ENCODE measurements at regions not wholly inside any gene's neighbourhood (a gene's known extent, or its start where the extent isn't known, plus 50 kb on each side); places are given as distances from the start of the nearest gene placed in this dataset.

GRCh38 chr13:47080621-47081020, 183.8 kb upstream of the HTR2A start:
- DNase-seq (ENCODE audit: low read depth, low spot score): no peak
- H3K4me3 ChIP-seq (ENCODE audit: low read length): no peak overlapping the region

GRCh38 chr13:47076500-47076899, 179.6 kb upstream of the HTR2A start:
- no peak overlapping the region for H3K4me3 ChIP-seq (ENCODE audit: low read length)
- no peak for DNase-seq (ENCODE audit: low read depth, low spot score)

DNA sequence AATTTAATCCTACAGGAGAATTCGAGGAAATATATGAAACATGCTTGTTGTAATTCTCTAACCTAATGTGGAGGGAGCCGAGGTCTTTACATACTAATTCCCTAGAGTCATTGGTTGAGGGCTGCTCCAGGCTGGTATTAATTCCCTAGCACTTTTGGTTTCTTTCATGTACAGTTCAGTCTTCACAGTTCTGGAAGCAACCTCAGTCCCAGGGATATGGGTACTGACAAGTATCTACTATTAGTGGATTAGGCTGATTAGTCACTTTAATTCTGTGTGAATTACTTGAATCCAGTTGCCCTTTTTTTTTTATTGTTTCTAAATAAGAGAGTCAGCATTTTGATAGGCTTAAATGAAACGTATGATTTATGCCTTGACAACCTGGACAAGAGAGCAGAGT, 172.3 kb upstream of the HTR2A start:
- H3K4me3 ChIP-seq (ENCODE audit: low read length): no peak overlapping the region
- DNase-seq (ENCODE audit: low read depth, low spot score): no peak

DNA sequence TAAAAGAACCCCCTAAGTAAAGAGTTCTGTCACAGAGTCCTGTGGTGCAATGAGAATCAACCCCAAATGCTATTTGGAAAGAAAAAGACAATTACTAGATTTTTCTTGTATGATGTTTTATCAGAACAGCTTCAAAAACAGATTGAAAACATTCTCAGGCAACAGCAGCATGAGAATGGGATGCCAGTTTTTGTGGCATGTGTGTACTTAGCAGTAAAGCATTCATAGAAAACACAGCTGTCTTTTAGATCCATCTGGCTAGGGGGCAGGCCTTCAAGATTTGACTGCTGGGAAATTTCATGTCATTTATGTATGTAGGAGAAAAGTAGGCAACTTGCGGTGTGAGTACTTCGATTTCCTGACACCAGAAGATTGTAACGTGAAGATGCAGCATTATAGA, 170.5 kb upstream of the HTR2A start:
- no peak overlapping the region for H3K4me3 ChIP-seq (ENCODE audit: low read length)
- DNase-seq (ENCODE audit: low read depth, low spot score): no peak

DNA sequence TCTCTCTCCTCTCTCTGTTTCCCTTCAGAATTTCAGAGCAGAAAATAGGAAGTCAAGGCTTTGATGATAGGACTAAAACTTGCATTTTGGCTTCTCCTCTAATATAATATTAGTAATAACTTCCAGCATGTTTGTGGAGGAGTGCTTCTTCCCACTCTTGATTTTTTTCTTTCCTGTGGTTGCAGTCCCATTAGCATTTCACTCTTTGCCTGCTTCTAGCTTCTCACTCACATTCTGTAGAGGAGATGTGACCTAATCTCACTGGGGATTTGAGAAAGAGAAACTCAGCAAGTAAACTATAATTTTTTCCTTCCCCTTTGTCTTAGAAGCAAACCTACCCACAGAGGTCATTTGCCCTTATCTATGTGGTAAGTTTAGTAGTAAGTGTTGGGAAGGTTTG, 169.4 kb upstream of the HTR2A start:
- no peak overlapping the region for H3K4me3 ChIP-seq (ENCODE audit: low read length)
- DNase-seq (ENCODE audit: low read depth, low spot score): no peak

GRCh38 chr13:47064381-47064780, 167.5 kb upstream of the HTR2A start:
- H3K4me3 ChIP-seq (ENCODE audit: low read length): no peak overlapping the region
- no peak for DNase-seq (ENCODE audit: low read depth, low spot score)

DNA sequence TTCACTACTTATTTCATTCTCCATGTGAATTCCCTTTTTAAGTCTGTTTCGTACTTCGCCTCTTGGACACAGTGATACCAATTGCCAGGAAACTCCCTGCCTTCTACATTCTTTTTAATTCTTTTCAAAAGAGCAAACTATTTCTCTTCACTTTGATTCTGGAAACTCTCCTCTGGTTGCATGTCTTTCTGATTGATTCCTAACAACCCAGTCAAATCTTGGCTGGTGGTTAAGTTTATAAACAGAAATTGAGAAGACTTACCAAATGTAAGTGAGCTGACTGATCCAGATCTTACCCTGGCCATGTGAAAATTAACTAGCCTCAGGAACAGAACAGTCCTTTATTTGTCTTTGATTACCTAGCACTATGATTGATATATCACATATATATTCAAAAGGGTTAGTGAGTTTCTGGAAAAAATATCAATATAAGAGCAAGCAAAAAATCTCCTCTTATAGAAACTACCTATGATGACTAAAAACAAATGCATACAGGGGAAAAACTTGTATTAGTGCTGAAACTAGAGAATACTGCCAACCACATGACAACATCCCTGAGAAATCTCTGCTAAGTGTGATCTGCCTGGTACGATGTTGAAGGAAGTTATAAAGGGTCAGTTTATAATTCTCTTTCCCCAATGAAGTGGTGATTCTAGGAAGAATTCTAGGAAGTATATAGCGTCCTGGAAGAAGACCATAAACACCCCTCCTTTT, 152.6 kb upstream of the HTR2A start:
- DNase-seq (ENCODE audit: low read depth, low spot score): no peak
- H3K4me3 ChIP-seq (ENCODE audit: low read length): no peak overlapping the region

- DNase-seq (ENCODE audit: low read depth, low spot score): no peak
- no peak overlapping the region for H3K4me3 ChIP-seq (ENCODE audit: low read length)
Measured at GRCh38 chr13:47046706-47047105, 149.9 kb upstream of the HTR2A start.

- H3K4me3 ChIP-seq (ENCODE audit: low read length): no peak overlapping the region
- no peak for DNase-seq (ENCODE audit: low read depth, low spot score)
Measured at GRCh38 chr13:47044842-47045241, 148.0 kb upstream of the HTR2A start.

GRCh38 chr13:47039106-47039505, 142.3 kb upstream of the HTR2A start:
- DNase-seq (ENCODE audit: low read depth, low spot score): no peak
- H3K4me3 ChIP-seq (ENCODE audit: low read length): no peak overlapping the region

DNA sequence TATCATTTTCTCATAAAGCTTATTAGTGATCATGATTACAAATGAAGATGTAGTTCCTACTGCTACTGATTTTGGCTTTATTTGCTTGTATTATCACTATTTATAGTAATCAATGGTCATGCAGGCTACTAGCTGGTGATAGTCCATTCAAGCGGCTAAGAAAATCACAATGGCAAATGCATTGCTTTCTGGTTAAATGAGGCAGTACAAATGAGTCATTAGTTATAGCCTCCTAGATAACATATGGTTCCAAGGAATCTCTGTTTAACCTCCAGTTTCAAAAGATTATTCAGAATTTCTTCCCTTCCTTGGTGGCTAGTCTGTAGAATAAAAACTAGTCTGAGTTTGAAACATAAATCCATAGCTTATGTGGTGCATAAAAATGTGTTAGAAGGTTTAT, 141.3 kb upstream of the HTR2A start:
- DNase-seq (ENCODE audit: low read depth, low spot score): no peak
- H3K4me3 ChIP-seq (ENCODE audit: low read length): no peak overlapping the region

GRCh38 chr13:47036294-47037008, 139.6 kb upstream of the HTR2A start:
- H3K4me3 ChIP-seq (ENCODE audit: low read length): no peak overlapping the region
- no peak for DNase-seq (ENCODE audit: low read depth, low spot score)

- no peak overlapping the region for H3K4me3 ChIP-seq (ENCODE audit: low read length)
- DNase-seq (ENCODE audit: low read depth, low spot score): no peak
Measured at GRCh38 chr13:47033216-47033615, 136.4 kb upstream of the HTR2A start.

GRCh38 chr13:47027780-47028437, 131.1 kb upstream of the HTR2A start:
- no peak for DNase-seq (ENCODE audit: low read depth, low spot score)
- H3K4me3 ChIP-seq (ENCODE audit: low read length): no peak overlapping the region

GRCh38 chr13:47025791-47026447, 129.1 kb upstream of the HTR2A start:
- H3K4me3 ChIP-seq (ENCODE audit: low read length): no peak overlapping the region
- DNase-seq (ENCODE audit: low read depth, low spot score): no peak

- no peak overlapping the region for H3K4me3 ChIP-seq (ENCODE audit: low read length)
- DNase-seq (ENCODE audit: low read depth, low spot score): no peak
Measured at GRCh38 chr13:47019977-47020376, 123.1 kb upstream of the HTR2A start.

GRCh38 chr13:47017476-47017875, 120.6 kb upstream of the HTR2A start:
- H3K4me3 ChIP-seq (ENCODE audit: low read length): no peak overlapping the region
- no peak for DNase-seq (ENCODE audit: low read depth, low spot score)

- H3K4me3 ChIP-seq (ENCODE audit: low read length): no peak overlapping the region
- no peak for DNase-seq (ENCODE audit: low read depth, low spot score)
Measured at GRCh38 chr13:47008318-47008717, 111.5 kb upstream of the HTR2A start.

- H3K4me3 ChIP-seq (ENCODE audit: low read length): no peak overlapping the region
- no peak for DNase-seq (ENCODE audit: low read depth, low spot score)
Measured at GRCh38 chr13:47005756-47006414, 109.0 kb upstream of the HTR2A start.
